ENCODE measurements at regions not wholly inside any gene's neighbourhood (a gene's known extent, or its start where the extent isn't known, plus 50 kb on each side); places are given as distances from the start of the nearest gene placed in this dataset.

DNA sequence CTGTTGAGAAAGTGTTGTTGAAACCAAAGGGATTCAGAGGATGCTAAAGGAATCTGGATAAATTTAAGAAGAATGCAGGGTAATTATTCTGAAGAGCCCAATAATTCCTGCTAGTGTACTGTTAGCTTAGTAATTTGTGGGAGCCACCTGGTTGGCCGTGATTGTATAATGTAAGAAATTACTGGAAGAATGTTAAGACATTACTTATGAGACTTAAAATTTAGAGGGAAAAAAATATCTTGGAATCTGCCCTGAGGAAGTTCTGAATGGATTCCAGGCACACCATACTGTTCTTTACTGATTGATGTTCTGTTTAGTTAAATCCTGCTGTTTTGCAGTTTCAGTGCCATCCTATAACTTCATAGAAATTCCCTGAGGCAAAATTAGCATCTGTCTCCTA lies 155.0 kb upstream of the RHOBTB1 start:
- ATAC-seq = no peak
- intact Hi-C loops (cut with DNase I) = no loop called here
- WGBS, 2 donors = 65 to 91% methylated on average over 1 of the region's 1 CpG
- no peak for FAIRE-seq
- H3K27ac ChIP-seq = no peak overlapping the region
- H3K27me3 ChIP-seq = no peaks in the 10 kb centered on the region
- no peak for DNase-seq
- H3K9me3 ChIP-seq = no peaks in the 10 kb centered on the region
- no peak overlapping the region for H3K4me3 ChIP-seq
- no peaks in the 10 kb centered on the region for H3K36me3 ChIP-seq
- H3K4me1 ChIP-seq = no peaks in the 10 kb centered on the region
- TF ChIP-seq, protein P1, sequence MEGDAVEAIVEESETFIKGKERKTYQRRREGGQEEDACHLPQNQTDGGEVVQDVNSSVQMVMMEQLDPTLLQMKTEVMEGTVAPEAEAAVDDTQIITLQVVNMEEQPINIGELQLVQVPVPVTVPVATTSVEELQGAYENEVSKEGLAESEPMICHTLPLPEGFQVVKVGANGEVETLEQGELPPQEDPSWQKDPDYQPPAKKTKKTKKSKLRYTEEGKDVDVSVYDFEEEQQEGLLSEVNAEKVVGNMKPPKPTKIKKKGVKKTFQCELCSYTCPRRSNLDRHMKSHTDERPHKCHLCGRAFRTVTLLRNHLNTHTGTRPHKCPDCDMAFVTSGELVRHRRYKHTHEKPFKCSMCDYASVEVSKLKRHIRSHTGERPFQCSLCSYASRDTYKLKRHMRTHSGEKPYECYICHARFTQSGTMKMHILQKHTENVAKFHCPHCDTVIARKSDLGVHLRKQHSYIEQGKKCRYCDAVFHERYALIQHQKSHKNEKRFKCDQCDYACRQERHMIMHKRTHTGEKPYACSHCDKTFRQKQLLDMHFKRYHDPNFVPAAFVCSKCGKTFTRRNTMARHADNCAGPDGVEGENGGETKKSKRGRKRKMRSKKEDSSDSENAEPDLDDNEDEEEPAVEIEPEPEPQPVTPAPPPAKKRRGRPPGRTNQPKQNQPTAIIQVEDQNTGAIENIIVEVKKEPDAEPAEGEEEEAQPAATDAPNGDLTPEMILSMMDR (IDR thresholded peaks at IDR 0.05) = no peak

- no peaks in the 10 kb centered on the region for H3K4me1 ChIP-seq
- TF ChIP-seq, protein P1 (IDR thresholded peaks at IDR 0.05) = no peak
- H3K9me3 ChIP-seq = no peaks in the 10 kb centered on the region
- H3K4me3 ChIP-seq = no peak overlapping the region
- DNase-seq = no peak
- no peak for ATAC-seq
- 94 to 95% methylated on average over 1 of the region's 1 CpG for WGBS, 2 donors
- H3K36me3 ChIP-seq = no peaks in the 10 kb centered on the region
- no peak for FAIRE-seq
- H3K27me3 ChIP-seq = no peaks in the 10 kb centered on the region
- intact Hi-C loops (cut with DNase I) = no loop called here
- H3K27ac ChIP-seq = no peak overlapping the region
Measured at GRCh38 chr10:61097026-61097425, 153.0 kb upstream of the RHOBTB1 start.

DNA sequence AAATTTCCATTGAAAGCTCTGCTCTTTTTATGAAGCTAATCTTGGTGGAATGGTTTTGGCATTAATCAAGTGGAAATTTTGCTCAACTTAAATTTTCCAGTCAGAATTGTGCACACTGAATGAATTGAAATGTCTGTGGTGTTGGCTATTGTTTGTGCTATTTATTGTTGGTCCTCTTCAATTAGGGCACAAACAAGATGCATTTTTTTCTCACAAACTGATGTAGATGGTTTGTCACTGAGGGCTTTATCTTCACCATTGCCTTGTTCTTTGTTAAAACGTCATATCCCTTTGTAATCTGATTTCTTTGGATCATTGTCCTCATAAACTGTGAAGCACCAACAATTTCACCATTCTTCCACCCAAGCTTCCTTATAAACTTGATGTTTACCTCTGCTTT lies 152.1 kb upstream of the RHOBTB1 start:
- FAIRE-seq (no peak), DNase-seq (no peak), ATAC-seq (no peak)
- Histone ChIP-seq H3K27ac (no peak overlapping the region), H3K9me3 (no peaks in the 10 kb centered on the region), H3K4me3 (no peak overlapping the region), H3K4me1 (no peaks in the 10 kb centered on the region), H3K36me3 (no peaks in the 10 kb centered on the region), H3K27me3 (no peaks in the 10 kb centered on the region)
- intact Hi-C loops (cut with DNase I) = no loop called here
- WGBS, 2 donors = 45 to 59% methylated on average over 1 of the region's 1 CpG
- TF ChIP-seq, protein P1 (IDR thresholded peaks at IDR 0.05) = no peak

GRCh38 chr10:61091531-61091930 lies 147.5 kb upstream of the RHOBTB1 start:
- H3K9me3 ChIP-seq = no peaks in the 10 kb centered on the region
- no peaks in the 10 kb centered on the region for H3K27me3 ChIP-seq
- DNase-seq (no peak), ATAC-seq (no peak), FAIRE-seq (no peak)
- intact Hi-C loops (cut with DNase I) = no loop called here
- TF ChIP-seq, protein P1 (IDR thresholded peaks at IDR 0.05) = no peak
- 93 to 97% methylated on average over 1 of the region's 1 CpG for WGBS, 2 donors
- H3K4me3 ChIP-seq = no peak overlapping the region
- no peak overlapping the region for H3K27ac ChIP-seq
- no peaks in the 10 kb centered on the region for H3K4me1 ChIP-seq
- no peaks in the 10 kb centered on the region for H3K36me3 ChIP-seq

GRCh38 chr10:61089251-61089650 lies 145.3 kb upstream of the RHOBTB1 start:
- H3K4me1 ChIP-seq = no peaks in the 10 kb centered on the region
- H3K36me3 ChIP-seq = no peaks in the 10 kb centered on the region
- H3K27me3 ChIP-seq = no peaks in the 10 kb centered on the region
- ATAC-seq = no peak
- FAIRE-seq = no peak
- no peak overlapping the region for H3K4me3 ChIP-seq
- no peaks in the 10 kb centered on the region for H3K9me3 ChIP-seq
- intact Hi-C loops (cut with DNase I) = no loop called here
- H3K27ac ChIP-seq = no peak overlapping the region
- TF ChIP-seq, protein P1 (IDR thresholded peaks at IDR 0.05) = no peak
- WGBS, 2 donors = 84 to 90% methylated on average over 1 of the region's 1 CpG
- DNase-seq = no peak
